ENCODE measurements at regions not wholly inside any gene's neighbourhood (a gene's known extent, or its start where the extent isn't known, plus 50 kb on each side); places are given as distances from the start of the nearest gene placed in this dataset.

DNA sequence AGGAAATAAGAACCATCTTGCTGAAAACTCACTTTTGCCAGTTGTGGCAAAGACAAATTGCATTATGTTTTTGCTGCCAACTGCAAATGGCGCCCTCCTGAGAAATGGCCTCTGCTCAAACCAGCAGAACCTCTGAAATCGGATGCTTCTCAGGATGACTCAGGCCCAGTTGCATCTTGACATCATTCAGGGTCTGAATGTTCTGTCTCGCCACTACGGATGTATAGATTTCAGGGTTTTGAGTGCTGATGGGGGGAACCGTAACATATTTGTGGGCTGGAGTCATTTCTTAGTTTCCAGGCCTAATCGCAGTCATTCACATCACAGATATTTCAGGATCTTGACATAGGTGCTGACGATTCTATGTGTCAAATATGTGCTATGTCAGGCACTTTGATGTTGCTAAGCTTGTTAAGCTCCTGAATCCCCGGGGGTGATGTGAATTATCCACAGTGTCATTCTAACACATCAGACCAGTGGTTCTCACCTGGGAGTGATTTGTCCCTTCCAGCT, 207.1 kb downstream of the NFATC2 start:
- DNase-seq (ENCODE audit: low read depth) = peak; percentile 83
- TF ChIP-seq CTCF (IDR thresholded peaks at IDR 0.05; ENCODE audit: control insufficient read depth, insufficient read depth, low read depth, low read length, missing control alignments) = peak; percentile 6

DNA sequence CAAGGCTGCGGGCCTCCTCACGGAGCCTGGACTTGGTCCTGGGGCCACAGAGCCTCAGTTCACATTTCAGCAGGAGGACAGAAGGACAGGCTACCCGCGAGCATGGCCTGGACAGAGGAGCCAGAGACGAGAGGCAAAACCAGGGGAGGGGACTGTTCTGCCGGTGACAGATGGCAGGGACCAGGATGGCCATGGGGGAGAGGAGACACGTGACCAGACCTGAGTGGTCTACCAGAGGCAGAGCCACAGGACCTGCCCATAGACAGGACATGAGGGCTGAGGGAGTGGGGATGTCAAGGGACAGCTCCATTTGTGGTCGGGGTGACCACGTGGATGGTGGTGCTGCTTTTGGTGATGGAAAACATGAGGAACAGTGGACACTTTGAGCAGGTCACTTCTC, 207.9 kb downstream of the NFATC2 start:
- DNase-seq (ENCODE audit: low read depth) = no peak
- no peak overlapping the region for H3K4me3 ChIP-seq (ENCODE audit: control insufficient read depth, low read depth, low read length)
- TF ChIP-seq CTCF (IDR thresholded peaks at IDR 0.05; ENCODE audit: control insufficient read depth, insufficient read depth, low read depth, low read length, missing control alignments) = no peak

More for the DNA sequence above, 207.1 kb downstream of the NFATC2 start:
- H3K4me3 ChIP-seq (ENCODE audit: control insufficient read depth, low read depth, low read length) = no peak overlapping the region

- TF ChIP-seq CTCF (IDR thresholded peaks at IDR 0.05; ENCODE audit: control insufficient read depth, insufficient read depth, low read depth, low read length, missing control alignments) = no peak
- no peak for DNase-seq (ENCODE audit: low read depth)
- H3K4me3 ChIP-seq (ENCODE audit: control insufficient read depth, low read depth, low read length) = no peak overlapping the region
Observed at GRCh38 chr20:51333971-51334370, 208.5 kb downstream of the NFATC2 start.

GRCh38 chr20:51333446-51333845, 209.1 kb downstream of the NFATC2 start:
- H3K4me3 ChIP-seq (ENCODE audit: control insufficient read depth, low read depth, low read length) = no peak overlapping the region
- TF ChIP-seq CTCF (IDR thresholded peaks at IDR 0.05; ENCODE audit: control insufficient read depth, insufficient read depth, low read depth, low read length, missing control alignments) = no peak
- no peak for DNase-seq (ENCODE audit: low read depth)

DNA sequence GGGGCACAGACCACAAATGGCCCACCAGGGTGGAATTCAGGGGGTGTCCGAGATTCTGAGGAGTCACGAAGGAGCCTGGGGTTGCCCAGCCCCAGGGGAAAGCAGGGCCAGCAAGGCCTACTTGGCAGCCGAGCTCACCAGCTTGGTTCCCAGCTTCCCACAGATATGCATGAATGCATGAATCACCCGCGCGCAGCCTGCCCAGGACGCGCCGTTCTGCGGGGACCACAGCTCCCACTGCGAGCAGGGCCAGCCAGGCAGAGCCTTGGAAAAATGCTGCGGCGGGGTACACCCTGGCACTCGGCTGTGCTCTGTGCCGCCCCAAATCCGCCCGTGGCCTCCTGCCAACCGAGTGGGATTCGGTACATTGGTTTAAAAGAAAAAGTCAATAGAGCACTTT, 211.0 kb downstream of the NFATC2 start:
- H3K4me3 ChIP-seq (ENCODE audit: control insufficient read depth, low read depth, low read length) = no peak overlapping the region
- DNase-seq (ENCODE audit: low read depth) = peak; percentile 73
- no peak for TF ChIP-seq CTCF (IDR thresholded peaks at IDR 0.05; ENCODE audit: control insufficient read depth, insufficient read depth, low read depth, low read length, missing control alignments)

GRCh38 chr20:51329845-51330244, 212.7 kb downstream of the NFATC2 start:
- no peak for DNase-seq (ENCODE audit: low read depth)
- TF ChIP-seq CTCF (IDR thresholded peaks at IDR 0.05; ENCODE audit: control insufficient read depth, insufficient read depth, low read depth, low read length, missing control alignments) = no peak
- no peak overlapping the region for H3K4me3 ChIP-seq (ENCODE audit: control insufficient read depth, low read depth, low read length)

Measured in AG09309 (cell line).